ENCODE measurements at regions not wholly inside any gene's neighbourhood (a gene's known extent, or its start where the extent isn't known, plus 50 kb on each side); places are given as distances from the start of the nearest gene placed in this dataset.

DNA sequence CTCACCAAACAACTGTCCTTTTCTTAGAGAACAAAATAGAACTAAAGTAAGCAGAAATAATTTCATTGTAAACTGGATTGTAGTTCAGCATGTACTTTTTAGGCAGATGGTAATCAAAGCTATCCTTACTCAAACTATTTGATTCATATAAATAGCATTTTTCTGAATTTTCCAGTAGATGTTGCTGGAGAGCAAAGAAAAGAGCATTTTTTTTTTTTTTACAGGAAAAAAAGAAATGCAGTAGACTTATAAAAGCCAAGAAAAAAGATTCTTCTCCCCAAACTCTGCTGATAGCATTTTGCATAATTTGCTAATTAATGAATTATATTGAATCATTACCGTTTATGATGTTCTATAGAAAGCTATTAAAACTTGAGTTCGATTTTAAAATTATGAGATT lies 715.3 kb upstream of the WWC1 start:
- TF ChIP-seq CTCF (IDR thresholded peaks at IDR 0.05) = peak; percentile 39

GRCh38 chr5:167576897-167577296 lies 714.5 kb upstream of the WWC1 start:
- TF ChIP-seq CTCF (IDR thresholded peaks at IDR 0.05) = no peak

DNA sequence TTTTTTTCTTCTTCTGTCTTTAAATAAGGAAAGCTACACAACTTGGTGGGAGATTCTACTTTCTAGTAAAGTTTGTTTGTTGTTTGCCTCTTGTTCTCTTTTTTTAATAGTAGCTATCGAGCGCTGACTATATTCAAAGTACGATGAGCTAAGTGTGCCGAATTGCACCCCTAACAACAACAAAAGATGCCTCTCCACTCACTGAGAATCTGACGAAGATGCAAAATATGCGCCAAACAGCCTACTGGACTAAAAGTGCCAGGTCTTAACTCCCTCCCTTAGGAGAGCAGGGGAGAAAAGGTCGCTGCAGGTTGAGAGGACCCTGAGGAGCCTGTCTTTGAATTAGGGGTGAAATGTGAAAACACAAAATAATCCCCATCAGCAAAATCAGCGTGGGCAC lies 713.8 kb upstream of the WWC1 start:
- no peak for TF ChIP-seq CTCF (IDR thresholded peaks at IDR 0.05)

- TF ChIP-seq CTCF (IDR thresholded peaks at IDR 0.05) = no peak
These were observed 712.3 kb upstream of the WWC1 start for GRCh38 chr5:167578977-167579692.

- TF ChIP-seq CTCF (IDR thresholded peaks at IDR 0.05) = no peak
These were observed 711.8 kb upstream of the WWC1 start for GRCh38 chr5:167579693-167580055.

GRCh38 chr5:167580608-167581007 lies 710.8 kb upstream of the WWC1 start:
- TF ChIP-seq CTCF (IDR thresholded peaks at IDR 0.05) = no peak

- TF ChIP-seq CTCF (IDR thresholded peaks at IDR 0.05) = no peak
These were observed 709.2 kb upstream of the WWC1 start for GRCh38 chr5:167582283-167582682.

DNA sequence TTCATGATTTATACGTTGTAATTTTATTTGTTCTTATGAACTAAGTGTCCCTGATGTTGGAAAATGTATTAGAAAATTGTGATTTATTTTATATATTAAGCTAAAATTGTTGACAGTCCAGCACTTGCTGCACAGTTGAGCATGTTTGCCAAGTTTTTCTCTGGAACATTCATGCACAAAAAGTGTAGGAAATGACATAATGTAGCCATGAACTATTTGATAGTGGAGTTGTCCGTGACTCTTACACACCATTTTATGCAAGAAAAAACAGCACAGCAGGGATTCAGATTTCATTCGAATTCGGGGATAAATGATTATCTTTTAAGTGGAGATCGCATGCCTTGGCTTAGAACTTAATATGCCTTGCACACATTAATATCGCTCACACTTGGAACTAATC lies 708.6 kb upstream of the WWC1 start:
- no peak for TF ChIP-seq CTCF (IDR thresholded peaks at IDR 0.05)

Measured in LNCAP (cell line).